ENCODE measurements at regions not wholly inside any gene's neighbourhood (a gene's known extent, or its start where the extent isn't known, plus 50 kb on each side); places are given as distances from the start of the nearest gene placed in this dataset.

- H2AFZ ChIP-seq (ENCODE audit: low read depth, low read length, poor library complexity, severe bottlenecking), result no peak overlapping the region
- H4K20me1 ChIP-seq (ENCODE audit: insufficient read depth), result no peaks in the 10 kb centered on the region
- no peak overlapping the region for H3K9ac ChIP-seq (ENCODE audit: low read length)
- H3K36me3 ChIP-seq (ENCODE audit: control insufficient read depth in 1 of 2, insufficient read depth in 2 of 2, low read length in 2 of 2), result no peaks in the 10 kb centered on the region
- BruUV-seq (replicated peaks), result no TSS peak
- ATAC-seq (no peak), DNase-seq (ENCODE audit: low read depth, low spot score) (no peak)
- POLR2A ChIA-PET, result no interaction called here
- intact Hi-C loops (cut with micrococcal nuclease), result no loop called here
- CTCF ChIA-PET, result interaction anchor here (0.6 kb wide), 1 partner anchor 50 kb away, joined by 3 read pairs; no protein-coding TSS in a partner anchor
- H3K4me2 ChIP-seq (ENCODE audit: low read length), result no peak overlapping the region
- no peaks in the 10 kb centered on the region for H3K9me2 ChIP-seq (ENCODE audit: insufficient read depth)
- H3K9me3 ChIP-seq (ENCODE audit: control insufficient read depth in 1 of 2, insufficient read depth in 1 of 2, low read depth in 1 of 2, low read length in 2 of 2), result no peaks in the 10 kb centered on the region
- peaks cover 46% of the 10 kb centered on the region for H3K27me3 ChIP-seq (ENCODE audit: insufficient read depth, low read length)
- RAD21 ChIA-PET (ENCODE audit: low non-redundant PET in 1 of 2, low total read pairs in 2 of 2, uncharacterized antibody in 2 of 2, unreplicated experiment in 2 of 2), result no interaction called here
- H3K4me1 ChIP-seq (ENCODE audit: control insufficient read depth in 1 of 2, insufficient read depth in 2 of 2, low read length in 2 of 2), result no peaks in the 10 kb centered on the region
- no peak overlapping the region for H3K27ac ChIP-seq (ENCODE audit: low read depth, low read length)
- H3K4me3 ChIP-seq (replicated peaks in 1 of 2; ENCODE audit: low read depth in 1 of 2, low read length in 2 of 2), result no peak overlapping the region
- TF ChIP-seq RAD21 (IDR thresholded peaks at IDR 0.05; ENCODE audit: low read depth) (no peak), CEBPB (IDR thresholded peaks at IDR 0.05; ENCODE audit: low read depth) (no peak), EGR1 (IDR thresholded peaks at IDR 0.05; ENCODE audit: low read depth) (no peak), ELF1 (IDR thresholded peaks at IDR 0.05; ENCODE audit: borderline replicate concordance, low read depth) (no peak), SIN3A (IDR thresholded peaks at IDR 0.05; ENCODE audit: low read depth) (no peak), REST (IDR thresholded peaks at IDR 0.05; ENCODE audit: low read depth) (no peak)
- no peaks in the 10 kb centered on the region for H3K79me2 ChIP-seq (ENCODE audit: insufficient read depth, low read length)
These were observed 231.3 kb downstream of the ENGASE start for GRCh38 chr17:79305768-79306423.

DNA sequence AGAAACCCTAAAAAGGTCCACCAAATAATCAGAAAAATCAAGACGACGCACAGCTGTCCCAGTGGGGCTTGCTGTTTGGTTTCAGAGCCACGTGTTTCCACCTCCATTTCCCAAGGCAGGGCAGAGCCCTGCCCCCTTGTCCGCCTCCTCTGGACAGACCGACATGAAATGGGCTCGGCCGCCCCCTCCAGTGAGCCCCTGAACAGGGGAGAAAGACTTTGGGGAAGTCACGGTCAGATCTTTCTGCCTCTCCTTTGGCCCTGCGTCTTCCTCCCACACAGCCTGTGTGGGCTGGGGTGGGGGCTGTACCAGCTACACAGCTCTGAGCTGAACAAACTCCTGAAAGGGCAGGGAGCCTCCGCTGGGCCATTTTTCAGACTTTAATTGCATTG is 230.7 kb downstream of the ENGASE start:
- Histone ChIP-seq H3K36me3 (ENCODE audit: control insufficient read depth in 1 of 2, insufficient read depth in 2 of 2, low read length in 2 of 2) (no peaks in the 10 kb centered on the region), H3K9me2 (ENCODE audit: insufficient read depth) (no peaks in the 10 kb centered on the region), H3K4me3 (replicated peaks in 1 of 2; ENCODE audit: low read depth in 1 of 2, low read length in 2 of 2) (no peak overlapping the region), H3K79me2 (ENCODE audit: insufficient read depth, low read length) (no peaks in the 10 kb centered on the region), H2AFZ (ENCODE audit: low read depth, low read length, poor library complexity, severe bottlenecking) (no peak overlapping the region), H3K27me3 (ENCODE audit: insufficient read depth, low read length) (peaks cover 46% of the 10 kb centered on the region), H3K27ac (ENCODE audit: low read depth, low read length) (no peak overlapping the region), H3K9ac (ENCODE audit: low read length) (no peak overlapping the region), H3K9me3 (ENCODE audit: control insufficient read depth in 1 of 2, insufficient read depth in 1 of 2, low read depth in 1 of 2, low read length in 2 of 2) (no peaks in the 10 kb centered on the region), H3K4me1 (ENCODE audit: control insufficient read depth in 1 of 2, insufficient read depth in 2 of 2, low read length in 2 of 2) (no peaks in the 10 kb centered on the region), H4K20me1 (ENCODE audit: insufficient read depth) (no peaks in the 10 kb centered on the region), H3K4me2 (ENCODE audit: low read length) (no peak overlapping the region)
- BruUV-seq (replicated peaks), result no TSS peak
- POLR2A ChIA-PET, result no interaction called here
- ATAC-seq, result no peak
- intact Hi-C loops (cut with micrococcal nuclease), result no loop called here
- CTCF ChIA-PET, result interaction anchor here (0.6 kb wide), 1 partner anchor 51 kb away, joined by 3 read pairs; no protein-coding TSS in a partner anchor
- TF ChIP-seq RAD21 (IDR thresholded peaks at IDR 0.05; ENCODE audit: low read depth) (no peak), EGR1 (IDR thresholded peaks at IDR 0.05; ENCODE audit: low read depth) (no peak)
- TF ChIP-seq, protein P1, sequence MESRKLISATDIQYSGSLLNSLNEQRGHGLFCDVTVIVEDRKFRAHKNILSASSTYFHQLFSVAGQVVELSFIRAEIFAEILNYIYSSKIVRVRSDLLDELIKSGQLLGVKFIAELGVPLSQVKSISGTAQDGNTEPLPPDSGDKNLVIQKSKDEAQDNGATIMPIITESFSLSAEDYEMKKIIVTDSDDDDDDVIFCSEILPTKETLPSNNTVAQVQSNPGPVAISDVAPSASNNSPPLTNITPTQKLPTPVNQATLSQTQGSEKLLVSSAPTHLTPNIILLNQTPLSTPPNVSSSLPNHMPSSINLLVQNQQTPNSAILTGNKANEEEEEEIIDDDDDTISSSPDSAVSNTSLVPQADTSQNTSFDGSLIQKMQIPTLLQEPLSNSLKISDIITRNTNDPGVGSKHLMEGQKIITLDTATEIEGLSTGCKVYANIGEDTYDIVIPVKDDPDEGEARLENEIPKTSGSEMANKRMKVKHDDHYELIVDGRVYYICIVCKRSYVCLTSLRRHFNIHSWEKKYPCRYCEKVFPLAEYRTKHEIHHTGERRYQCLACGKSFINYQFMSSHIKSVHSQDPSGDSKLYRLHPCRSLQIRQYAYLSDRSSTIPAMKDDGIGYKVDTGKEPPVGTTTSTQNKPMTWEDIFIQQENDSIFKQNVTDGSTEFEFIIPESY (IDR thresholded peaks at IDR 0.05; ENCODE audit: extremely low read depth, insufficient replicate concordance, low read length), result no peak
- no peak for DNase-seq (ENCODE audit: low read depth, low spot score)
- RAD21 ChIA-PET (ENCODE audit: low non-redundant PET in 1 of 2, low total read pairs in 2 of 2, uncharacterized antibody in 2 of 2, unreplicated experiment in 2 of 2), result no interaction called here
